ENCODE measurements at regions not wholly inside any gene's neighbourhood (a gene's known extent, or its start where the extent isn't known, plus 50 kb on each side); places are given as distances from the start of the nearest gene placed in this dataset.
"Not testable (repeated sequence)": the region's sequence is repeated elsewhere in the genome, so short reads cannot be mapped to it uniquely, and the experiment has no call there.

GRCh38 chr4:75321484-75321883, 192.7 kb downstream of the RCHY1 start:
- Histone ChIP-seq H3K9ac (ENCODE audit: extremely low read depth, insufficient read length, low read length) (no peak overlapping the region), H3K56ac (ENCODE audit: insufficient read length, low read depth, low read length) (no peak overlapping the region), H3K9me3 (ENCODE audit: control insufficient read depth, low read depth, low read length) (no peaks in the 10 kb centered on the region), H3K23me2 (ENCODE audit: insufficient read length, low read depth, low read length, poor library complexity, severe bottlenecking) (no peaks in the 10 kb centered on the region), H3K14ac (ENCODE audit: insufficient read depth, low read length) (no peak overlapping the region), H2AK5ac (ENCODE audit: insufficient read length, low read length) (no peak overlapping the region), H2BK120ac (ENCODE audit: low read depth, low read length, poor library complexity, severe bottlenecking) (no peak overlapping the region), H2BK15ac (ENCODE audit: low read depth, low read length) (no peak overlapping the region), H3K23ac (ENCODE audit: insufficient read length, low read depth, low read length) (no peak overlapping the region), H3T11ph (ENCODE audit: low read length) (no peak overlapping the region), H2BK20ac (ENCODE audit: low read depth, low read length, poor library complexity, severe bottlenecking) (no peak overlapping the region), H3K4ac (ENCODE audit: low read depth, low read length) (no peak overlapping the region), H3K79me2 (ENCODE audit: insufficient read depth, low read length) (no peaks in the 10 kb centered on the region), H2AFZ (ENCODE audit: low read length) (no peak overlapping the region), H3K27me3 (ENCODE audit: insufficient read depth, low read length) (no peaks in the 10 kb centered on the region), H4K91ac (ENCODE audit: insufficient read length, low read depth, low read length) (no peak overlapping the region), H3K4me1 (ENCODE audit: insufficient read depth, low read length) (no peaks in the 10 kb centered on the region), H2BK12ac (ENCODE audit: insufficient read length, low read depth, low read length) (no peak overlapping the region), H3K4me2 (ENCODE audit: insufficient read depth, insufficient read length, low read length) (no peak overlapping the region), H3K27ac (ENCODE audit: insufficient read length, low read depth, low read length) (no peak overlapping the region), H3K79me1 (ENCODE audit: insufficient read depth, low read depth, low read length, poor library complexity, severe bottlenecking) (no peaks in the 10 kb centered on the region), H4K5ac (ENCODE audit: insufficient read length, low read depth, low read length) (no peak overlapping the region), H2BK5ac (ENCODE audit: insufficient read length, low read length) (no peak overlapping the region), H4K20me1 (ENCODE audit: control insufficient read depth, insufficient read depth, insufficient read length) (no peaks in the 10 kb centered on the region), H3K18ac (ENCODE audit: insufficient read length, low read depth, low read length) (no peak overlapping the region), H4K8ac (replicated peaks; ENCODE audit: insufficient read length, low read depth, low read length) (no peak overlapping the region)
- H3K4me1 Mint-ChIP-seq = peaks cover 16% of the 10 kb centered on the region in 2 experiments
- no peak overlapping the region for H3K27ac Mint-ChIP-seq
- DNase-seq = no peak
- H3K27me3 Mint-ChIP-seq (ENCODE audit: low read depth) = no peaks in the 10 kb centered on the region; the same call in 1 of the 2 replicates
- WGBS (ENCODE audit: extremely low coverage, insufficient read length, low lambda C conversion rate) = no CpG with 5 or more reads among the region's 5 CpGs
- peaks cover 2 to 6% (median 4%) of the 10 kb centered on the region in 3 experiments; a peak in 5 of 7 replicates for H3K36me3 Mint-ChIP-seq (ENCODE audit: insufficient read depth in 1 of 3, low read depth in 3 of 3)
- TF ChIP-seq, protein P1, sequence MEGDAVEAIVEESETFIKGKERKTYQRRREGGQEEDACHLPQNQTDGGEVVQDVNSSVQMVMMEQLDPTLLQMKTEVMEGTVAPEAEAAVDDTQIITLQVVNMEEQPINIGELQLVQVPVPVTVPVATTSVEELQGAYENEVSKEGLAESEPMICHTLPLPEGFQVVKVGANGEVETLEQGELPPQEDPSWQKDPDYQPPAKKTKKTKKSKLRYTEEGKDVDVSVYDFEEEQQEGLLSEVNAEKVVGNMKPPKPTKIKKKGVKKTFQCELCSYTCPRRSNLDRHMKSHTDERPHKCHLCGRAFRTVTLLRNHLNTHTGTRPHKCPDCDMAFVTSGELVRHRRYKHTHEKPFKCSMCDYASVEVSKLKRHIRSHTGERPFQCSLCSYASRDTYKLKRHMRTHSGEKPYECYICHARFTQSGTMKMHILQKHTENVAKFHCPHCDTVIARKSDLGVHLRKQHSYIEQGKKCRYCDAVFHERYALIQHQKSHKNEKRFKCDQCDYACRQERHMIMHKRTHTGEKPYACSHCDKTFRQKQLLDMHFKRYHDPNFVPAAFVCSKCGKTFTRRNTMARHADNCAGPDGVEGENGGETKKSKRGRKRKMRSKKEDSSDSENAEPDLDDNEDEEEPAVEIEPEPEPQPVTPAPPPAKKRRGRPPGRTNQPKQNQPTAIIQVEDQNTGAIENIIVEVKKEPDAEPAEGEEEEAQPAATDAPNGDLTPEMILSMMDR (conservative IDR thresholded peaks at IDR 0.05) = no peak
- H3K9me3 Mint-ChIP-seq = peaks cover 3 to 12% of the 10 kb centered on the region in 2 experiments; a peak in 4 of 5 replicates
- no peak overlapping the region for H3K4me3 Mint-ChIP-seq

DNA sequence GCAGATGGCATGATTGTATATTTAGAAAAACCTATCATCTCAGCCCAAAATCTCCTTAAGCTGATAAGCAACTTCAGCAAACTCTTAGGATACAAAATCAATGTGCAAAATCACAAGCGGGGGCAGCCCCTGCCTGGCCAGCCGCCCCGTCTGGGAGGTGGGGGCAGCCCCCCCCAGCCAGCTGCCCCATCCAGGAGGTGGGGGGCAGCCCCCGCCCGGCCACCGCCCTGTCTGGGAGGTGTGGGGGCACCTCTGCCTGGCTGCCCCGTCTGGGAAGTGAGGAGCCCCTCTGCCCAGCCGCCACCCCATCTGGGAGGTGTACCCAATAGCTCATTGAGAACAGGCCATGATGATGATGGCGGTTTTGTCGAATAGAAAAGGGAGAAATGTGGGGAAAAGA, 196.6 kb downstream of the RCHY1 start:
- no CpG with 5 or more reads among the region's 10 CpGs for WGBS (ENCODE audit: extremely low coverage, insufficient read length, low lambda C conversion rate)
- not testable (repeated sequence) for H3K9me3 ChIP-seq (ENCODE audit: control insufficient read depth, low read depth, low read length); H3K4me3 Mint-ChIP-seq; H3K14ac ChIP-seq (ENCODE audit: insufficient read depth, low read length); H2BK20ac ChIP-seq (ENCODE audit: low read depth, low read length, poor library complexity, severe bottlenecking); H3K27ac Mint-ChIP-seq; H3K18ac ChIP-seq (ENCODE audit: insufficient read length, low read depth, low read length); H2BK120ac ChIP-seq (ENCODE audit: low read depth, low read length, poor library complexity, severe bottlenecking); H3K4me1 ChIP-seq (ENCODE audit: insufficient read depth, low read length); H3K4ac ChIP-seq (ENCODE audit: low read depth, low read length); H2BK15ac ChIP-seq (ENCODE audit: low read depth, low read length); H4K91ac ChIP-seq (ENCODE audit: insufficient read length, low read depth, low read length); H3K27me3 ChIP-seq (ENCODE audit: insufficient read depth, low read length); H2AK5ac ChIP-seq (ENCODE audit: insufficient read length, low read length); H3K9ac ChIP-seq (ENCODE audit: extremely low read depth, insufficient read length, low read length); H3K23ac ChIP-seq (ENCODE audit: insufficient read length, low read depth, low read length); H2BK5ac ChIP-seq (ENCODE audit: insufficient read length, low read length); H4K8ac ChIP-seq (replicated peaks; ENCODE audit: insufficient read length, low read depth, low read length); H3K4me1 Mint-ChIP-seq; H3K27me3 Mint-ChIP-seq (ENCODE audit: low read depth); H3K56ac ChIP-seq (ENCODE audit: insufficient read length, low read depth, low read length); H2AFZ ChIP-seq (ENCODE audit: low read length); H3T11ph ChIP-seq (ENCODE audit: low read length); H3K79me1 ChIP-seq (ENCODE audit: insufficient read depth, low read depth, low read length, poor library complexity, severe bottlenecking); H4K20me1 ChIP-seq (ENCODE audit: control insufficient read depth, insufficient read depth, insufficient read length); DNase-seq; H2BK12ac ChIP-seq (ENCODE audit: insufficient read length, low read depth, low read length); H3K79me2 ChIP-seq (ENCODE audit: insufficient read depth, low read length); H3K23me2 ChIP-seq (ENCODE audit: insufficient read length, low read depth, low read length, poor library complexity, severe bottlenecking); H4K5ac ChIP-seq (ENCODE audit: insufficient read length, low read depth, low read length); H3K4me2 ChIP-seq (ENCODE audit: insufficient read depth, insufficient read length, low read length); H3K27ac ChIP-seq (ENCODE audit: insufficient read length, low read depth, low read length)
- peaks cover 26 to 33% of the 10 kb centered on the region in 2 experiments for H3K9me3 Mint-ChIP-seq
- H3K36me3 Mint-ChIP-seq (ENCODE audit: insufficient read depth in 1 of 3, low read depth in 3 of 3) = peaks cover 10 to 18% (median 13%) of the 10 kb centered on the region in 3 experiments

Measured in H9 (cell line).